SK-N-MC (cell line): ENCODE measurements at regions not wholly inside any gene's neighbourhood (a gene's known extent, or its start where the extent isn't known, plus 50 kb on each side); places are given as distances from the start of the nearest gene placed in this dataset.

Source experiments
- DNase-seq: peaks from one replicate; pipeline ENCODE4 v3.0.0-alpha.2; 2011; ENCODE audit warnings: low read depth, low spot score
- H3K27ac ChIP-seq: fragments of 200-600 bp; sonication (generic); 2 replicates; pipeline ENCODE4 v1.5.1; 2016; ENCODE audit warnings: mixed run types
- H3K36me3 ChIP-seq: fragments of 200-600 bp; sonication (generic); 2 replicates; pipeline ENCODE4 v1.6.1; 2017; ENCODE audit warnings: antibody characterized with exemption, low read length, mixed read lengths; ENCODE audit not compliant: insufficient read depth
- H3K4me3 ChIP-seq: fragments of 200-600 bp; sonication (generic); 2 replicates; pipeline ENCODE4 v1.5.1; 2016
- H3K9ac ChIP-seq: fragments of 200-600 bp; sonication (generic); 2 replicates; pipeline ENCODE4 v1.8.0; 2017; ENCODE audit warnings: mixed run types, mixed read lengths; ENCODE audit not compliant: insufficient read length
- H3K9me3 ChIP-seq: fragments of 200-600 bp; sonication (generic); 2 replicates; pipeline ENCODE4 v1.6.1; 2017; ENCODE audit warnings: low read depth, mild to moderate bottlenecking, antibody characterized with exemption, low read length, moderate library complexity, mixed read lengths
- EZH2 ChIP-seq: fragments of 200-600 bp; sonication (generic); IDR thresholded peaks from one replicate; pipeline ENCODE4 v1.6.1; 2017; ENCODE audit warnings: antibody characterized with exemption
- FOXP2 ChIP-seq: optimal IDR thresholded peaks from 2 replicates; pipeline ENCODE3; 2011; ENCODE audit warnings: mild to moderate bottlenecking, moderate library complexity; ENCODE audit not compliant: insufficient read depth; ENCODE audit errors: extremely low read length, control extremely low read depth
- POLR2AphosphoS5 ChIP-seq: IDR thresholded peaks from 2 replicates; pipeline ENCODE4 v1.6.1; 2012; ENCODE audit warnings: mild to moderate bottlenecking, low read depth, low read length, borderline replicate concordance

GRCh38 chr12:75666126-75666938, 154.9 kb upstream of the KRR1 start:
- TF ChIP-seq POLR2AphosphoS5 (no peak), FOXP2 (no peak), EZH2 (no peak)
- H3K4me3 ChIP-seq = no peak overlapping the region
- no peaks in the 10 kb centered on the region for H3K9me3 ChIP-seq
- H3K36me3 ChIP-seq = no peaks in the 10 kb centered on the region
- H3K27ac ChIP-seq = no peak overlapping the region
- H3K9ac ChIP-seq = no peak overlapping the region
- no peak for DNase-seq

GRCh38 chr12:75665216-75665615, 153.8 kb upstream of the KRR1 start:
- DNase-seq = no peak
- no peaks in the 10 kb centered on the region for H3K9me3 ChIP-seq
- no peak overlapping the region for H3K9ac ChIP-seq
- H3K4me3 ChIP-seq = no peak overlapping the region
- TF ChIP-seq POLR2AphosphoS5 = no peak
- H3K36me3 ChIP-seq = no peaks in the 10 kb centered on the region
- H3K27ac ChIP-seq = no peak overlapping the region

DNA sequence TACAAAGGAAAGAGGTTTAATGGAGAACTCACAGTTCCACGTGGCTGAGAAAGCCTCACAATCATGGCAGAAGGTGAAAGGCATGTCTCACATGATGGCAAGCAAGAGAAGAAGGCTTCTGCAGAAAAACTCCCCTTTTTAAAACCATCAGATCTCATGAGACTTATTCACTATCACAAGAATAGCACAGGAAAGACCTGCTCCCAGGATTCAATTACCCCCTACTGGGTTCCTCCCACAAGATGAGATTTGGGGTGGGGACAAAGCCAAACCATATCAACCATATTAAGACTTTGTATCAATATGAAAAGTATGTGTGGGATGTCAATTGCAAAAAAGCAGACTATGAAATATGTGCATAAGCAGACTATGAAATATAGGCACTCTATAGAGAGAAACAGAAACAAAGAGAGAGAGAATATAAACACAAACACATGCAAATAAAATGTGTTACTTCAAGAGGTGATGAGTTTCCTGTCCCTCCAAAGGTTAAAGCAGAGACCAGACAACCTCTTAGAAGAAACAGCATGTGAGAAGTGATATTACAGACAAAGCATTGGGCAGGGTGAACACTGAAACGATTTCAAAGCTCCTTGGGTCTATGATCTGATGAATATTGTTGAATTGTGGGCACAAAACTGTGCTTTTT, 151.2 kb upstream of the KRR1 start:
- H3K9me3 ChIP-seq = no peaks in the 10 kb centered on the region
- no peak overlapping the region for H3K4me3 ChIP-seq
- no peak for DNase-seq
- H3K27ac ChIP-seq = no peak overlapping the region
- H3K9ac ChIP-seq = no peak overlapping the region
- TF ChIP-seq FOXP2 = no peak
- no peak for TF ChIP-seq EZH2
- TF ChIP-seq POLR2AphosphoS5 = no peak
- no peaks in the 10 kb centered on the region for H3K36me3 ChIP-seq

DNA sequence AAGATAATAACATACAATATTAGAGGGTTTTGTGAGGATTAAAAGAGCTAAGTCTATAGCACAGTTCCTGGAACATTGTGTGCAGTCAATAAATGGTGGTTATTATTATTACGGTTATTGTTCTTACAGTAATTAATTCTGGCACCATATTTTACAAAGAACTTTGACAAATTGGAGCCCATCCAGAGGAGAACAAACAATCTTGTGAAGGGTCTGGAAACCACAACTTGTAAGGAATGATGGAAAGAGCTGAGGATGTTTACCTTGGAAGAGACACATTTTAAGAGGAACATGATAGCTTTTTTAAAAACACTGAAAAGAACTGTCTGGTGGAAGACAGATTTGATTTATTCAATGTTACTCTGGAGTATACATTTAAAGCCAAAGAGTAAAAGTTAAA, 150.5 kb upstream of the KRR1 start:
- Histone ChIP-seq H3K36me3 (no peaks in the 10 kb centered on the region), H3K9ac (no peak overlapping the region), H3K9me3 (no peaks in the 10 kb centered on the region), H3K27ac (no peak overlapping the region), H3K4me3 (no peak overlapping the region)
- TF ChIP-seq EZH2 (no peak), POLR2AphosphoS5 (no peak), FOXP2 (no peak)
- DNase-seq = no peak

- Histone ChIP-seq H3K4me3 (no peak overlapping the region), H3K9me3 (no peaks in the 10 kb centered on the region), H3K36me3 (no peaks in the 10 kb centered on the region), H3K9ac (no peak overlapping the region), H3K27ac (no peak overlapping the region)
- TF ChIP-seq POLR2AphosphoS5 (no peak), FOXP2 (no peak), EZH2 (no peak)
- DNase-seq = no peak
Observed at GRCh38 chr12:75660805-75661404, 149.5 kb upstream of the KRR1 start.

DNA sequence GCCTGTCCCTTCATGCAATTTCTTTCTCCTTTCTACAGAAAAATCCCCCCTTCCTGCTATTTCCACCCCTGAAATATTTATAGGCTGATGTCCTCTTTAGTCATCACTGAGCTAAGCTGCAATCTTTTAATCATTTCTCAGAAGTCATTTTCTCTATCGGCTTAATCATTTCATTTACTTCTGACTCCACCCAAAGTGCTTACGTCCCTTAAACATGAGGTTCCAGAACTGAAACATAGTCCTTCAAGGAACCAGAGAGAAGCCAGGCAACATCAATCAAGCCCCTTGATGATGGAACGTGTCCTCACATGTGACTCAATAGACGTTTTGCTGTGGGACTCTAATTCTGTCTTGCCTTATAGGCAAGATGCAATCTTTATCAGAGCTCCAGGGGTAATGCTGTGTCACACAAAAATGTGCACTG, 148.7 kb upstream of the KRR1 start:
- Histone ChIP-seq H3K4me3 (no peak overlapping the region), H3K36me3 (no peaks in the 10 kb centered on the region), H3K27ac (no peak overlapping the region), H3K9ac (no peak overlapping the region), H3K9me3 (no peaks in the 10 kb centered on the region)
- TF ChIP-seq FOXP2 (no peak), POLR2AphosphoS5 (no peak), EZH2 (no peak)
- DNase-seq = no peak

- H3K9ac ChIP-seq = no peak overlapping the region
- DNase-seq = no peak
Observed at GRCh38 chr12:75658901-75659823, 147.8 kb upstream of the KRR1 start.

DNA sequence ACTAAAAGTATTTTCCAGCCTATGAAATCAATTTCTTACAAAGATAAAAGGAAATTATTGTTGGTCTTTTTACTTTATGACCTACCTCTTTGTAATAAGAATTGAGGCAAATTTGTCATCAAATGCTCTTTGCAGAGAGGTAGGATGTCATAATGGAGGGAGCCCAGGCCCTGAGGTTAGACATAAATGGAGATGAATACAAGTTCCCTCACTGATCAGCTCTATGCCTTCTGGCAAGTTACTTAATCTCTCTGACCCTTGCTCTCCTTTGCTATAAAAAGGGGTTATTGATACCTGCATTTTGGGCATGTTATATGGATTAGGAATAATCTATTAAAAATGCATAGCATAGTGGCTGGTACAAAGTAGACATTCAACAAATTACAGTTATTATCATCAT, 146.9 kb upstream of the KRR1 start:
- H3K4me3 ChIP-seq = no peak overlapping the region
- no peak overlapping the region for H3K9ac ChIP-seq
- no peaks in the 10 kb centered on the region for H3K36me3 ChIP-seq
- no peak for DNase-seq
- no peak overlapping the region for H3K27ac ChIP-seq
- H3K9me3 ChIP-seq = no peaks in the 10 kb centered on the region
- no peak for TF ChIP-seq FOXP2
- no peak for TF ChIP-seq EZH2
- TF ChIP-seq POLR2AphosphoS5 = no peak

More at GRCh38 chr12:75658901-75659823, 147.8 kb upstream of the KRR1 start:
- no peaks in the 10 kb centered on the region for H3K36me3 ChIP-seq
- no peak overlapping the region for H3K4me3 ChIP-seq
- no peak overlapping the region for H3K27ac ChIP-seq
- TF ChIP-seq EZH2 = no peak
- TF ChIP-seq FOXP2 = no peak
- TF ChIP-seq POLR2AphosphoS5 = no peak
- H3K9me3 ChIP-seq = no peaks in the 10 kb centered on the region
